ENCODE measurements at regions not wholly inside any gene's neighbourhood (a gene's known extent, or its start where the extent isn't known, plus 50 kb on each side); places are given as distances from the start of the nearest gene placed in this dataset.

- ChIA-PET POLR2A (no interaction called here), CTCF (interaction anchor here (0.6 kb wide), 2 partner anchors 10 to 18 kb away, joined by 3 to 4 read pairs; no protein-coding TSS in a partner anchor)
- no peaks in the 10 kb centered on the region for H3K9me3 ChIP-seq (ENCODE audit: control insufficient read depth, insufficient read depth, low read depth, low read length)
- no peaks in the 10 kb centered on the region for H3K36me3 ChIP-seq (ENCODE audit: control insufficient read depth in 2 of 2, insufficient read depth in 1 of 2, low read length in 2 of 2)
- no peak overlapping the region for H3K4me3 ChIP-seq (ENCODE audit: low read depth, low read length)
- H3K4me1 ChIP-seq (ENCODE audit: control insufficient read depth, insufficient read depth, low read length), result no peaks in the 10 kb centered on the region
- H3K27ac ChIP-seq (ENCODE audit: extremely low read depth, low read depth, low read length), result no peak overlapping the region
- TF ChIP-seq BCL11A (tag by site-specific recombination; IDR thresholded peaks at IDR 0.05; ENCODE audit: low read depth) (no peak), GLIS1 (tag by site-specific recombination; IDR thresholded peaks at IDR 0.05) (no peak), GLI2 (tag by site-specific recombination; IDR thresholded peaks at IDR 0.05; ENCODE audit: borderline replicate concordance, low read depth) (no peak), PBX3 (CRISPR knock-in tag; IDR thresholded peaks at IDR 0.05) (no peak), PATZ1 (tag by site-specific recombination; IDR thresholded peaks at IDR 0.05) (no peak), ZNF138 (tag by site-specific recombination; IDR thresholded peaks at IDR 0.05; ENCODE audit: borderline replicate concordance) (no peak), ZNF184 (tag by site-specific recombination; IDR thresholded peaks at IDR 0.05) (no peak), HOXC10 (CRISPR knock-in tag; IDR thresholded peaks at IDR 0.05) (no peak), ZNF658 (tag by site-specific recombination; IDR thresholded peaks at IDR 0.05) (no peak), GFI1B (tag by site-specific recombination; IDR thresholded peaks at IDR 0.05) (no peak), ZNF610 (tag by site-specific recombination; IDR thresholded peaks at IDR 0.05; ENCODE audit: borderline replicate concordance) (no peak), ZNF324 (tag by site-specific recombination; IDR thresholded peaks at IDR 0.05) (no peak), ZNF521 (tag by site-specific recombination; IDR thresholded peaks at IDR 0.05) (no peak), ZNF18 (tag by site-specific recombination; IDR thresholded peaks at IDR 0.05) (no peak), ZNF747 (tag by site-specific recombination; IDR thresholded peaks at IDR 0.05) (no peak)
Observed at GRCh38 chr7:73920406-73921134, 59.6 kb downstream of the TMEM270 start.

- no peak overlapping the region for H3K4me3 ChIP-seq (ENCODE audit: low read depth, low read length)
- H3K36me3 ChIP-seq (ENCODE audit: control insufficient read depth in 2 of 2, insufficient read depth in 1 of 2, low read length in 2 of 2), result no peaks in the 10 kb centered on the region
- H3K27ac ChIP-seq (ENCODE audit: extremely low read depth, low read depth, low read length), result no peak overlapping the region
- H3K9me3 ChIP-seq (ENCODE audit: control insufficient read depth, insufficient read depth, low read depth, low read length), result no peaks in the 10 kb centered on the region
- no peaks in the 10 kb centered on the region for H3K4me1 ChIP-seq (ENCODE audit: control insufficient read depth, insufficient read depth, low read length)
- ChIA-PET CTCF (interaction anchor here (0.7 kb wide), 2 partner anchors 256 to 472 kb away, joined by 3 read pairs; no protein-coding TSS in a partner anchor), POLR2A (no interaction called here)
- TF ChIP-seq BCL11A (tag by site-specific recombination; IDR thresholded peaks at IDR 0.05; ENCODE audit: low read depth) (no peak), PRDM2 (tag by site-specific recombination; IDR thresholded peaks at IDR 0.05; ENCODE audit: borderline replicate concordance) (no peak), ZBTB26 (tag by site-specific recombination; optimal IDR thresholded peaks at IDR 0.05) (no peak), ZNF473 (tag by site-specific recombination; IDR thresholded peaks at IDR 0.05) (no peak), ZNF654 (tag by site-specific recombination; IDR thresholded peaks at IDR 0.05; ENCODE audit: low read depth) (no peak), ZNF175 (tag by site-specific recombination; IDR thresholded peaks at IDR 0.05) (no peak), ZNF248 (tag by site-specific recombination; IDR thresholded peaks at IDR 0.05) (no peak)
Observed at GRCh38 chr7:73921623-73922528, 60.9 kb downstream of the TMEM270 start.

Data from HEK293 (cell line).